Posterior vena cava (tissue), 2 donors: ENCODE measurements at regions not wholly inside any gene's neighbourhood (a gene's known extent, or its start where the extent isn't known, plus 50 kb on each side); places are given as distances from the start of the nearest gene placed in this dataset.

Experiments used
- DNase-seq: peaks from one replicate; pipeline ENCODE4 v3.0.0-alpha.2; 2020; ENCODE audit warnings: low spot score
- intact Hi-C, 2 donors: fragments of 100-400 bp; cut with DNase I; formaldehyde crosslinking; loops; one replicate each; pipeline versions ENCODE4 v1.14.1 to v1.14.2; 2022 to 2023
- donor health status: DM: yes; HTN: yes; CAD: no.
- donor health status: DM: yes; HTN: yes; CAD: no.

DNA sequence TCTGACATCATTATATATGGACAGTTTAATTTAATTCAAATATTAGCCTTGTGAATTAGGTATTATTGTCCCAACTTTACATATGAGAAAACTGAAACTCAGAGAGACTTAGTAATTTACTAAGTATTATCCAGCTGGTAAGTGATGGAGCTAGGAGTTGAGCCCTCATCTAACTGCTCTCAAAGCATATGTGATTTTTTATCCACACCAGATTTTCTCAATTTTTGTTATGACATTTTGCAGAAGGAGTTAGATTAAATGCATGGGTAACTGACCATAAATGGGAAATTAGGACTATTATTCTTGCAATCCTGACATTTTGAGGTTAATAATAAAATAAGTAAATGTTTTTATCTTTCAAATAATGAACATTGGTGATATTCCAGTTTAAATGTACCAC lies 778.3 kb upstream of the SORCS1 start:
- no peak for DNase-seq
- intact Hi-C loops = no loop called here

DNA sequence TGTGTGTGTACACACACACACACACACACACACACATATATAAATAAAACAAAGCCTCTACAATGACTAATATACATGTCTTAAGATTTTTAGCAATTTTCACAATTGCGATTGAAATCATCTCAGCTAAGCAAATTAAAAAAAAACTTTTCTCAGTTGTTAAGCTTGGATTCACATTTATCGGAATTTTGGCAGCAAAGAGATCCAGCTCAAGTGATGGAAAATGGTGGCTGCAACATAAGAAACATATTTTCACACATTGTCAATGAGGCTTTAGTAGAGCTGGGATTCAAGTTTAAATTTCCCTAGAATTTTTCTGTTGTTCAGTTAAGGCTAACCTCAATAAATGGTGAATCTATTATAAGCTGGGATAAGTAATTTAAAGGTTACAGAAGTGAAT lies 768.6 kb upstream of the SORCS1 start:
- intact Hi-C loops = no loop called here
- no peak for DNase-seq

DNA sequence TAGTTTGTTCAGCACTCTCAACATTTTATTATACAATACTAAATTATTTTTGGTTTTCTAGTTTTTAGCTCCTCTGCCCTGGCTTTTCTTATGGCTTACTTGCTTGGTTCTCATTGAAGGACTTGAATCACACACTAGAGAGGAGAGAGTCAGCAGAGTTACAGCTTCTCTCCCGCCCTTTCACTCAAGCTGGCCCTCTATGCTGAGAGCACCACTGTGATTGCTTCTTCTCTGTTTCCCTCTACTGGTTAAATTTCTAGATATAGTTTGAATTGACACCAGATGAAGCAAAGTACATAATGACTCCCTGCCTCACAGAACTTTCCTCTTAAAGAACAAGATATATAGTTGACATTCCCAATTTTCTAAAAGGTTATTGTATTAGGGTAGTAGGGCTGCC lies 767.3 kb upstream of the SORCS1 start:
- no peak for DNase-seq
- intact Hi-C loops = no loop called here

DNA sequence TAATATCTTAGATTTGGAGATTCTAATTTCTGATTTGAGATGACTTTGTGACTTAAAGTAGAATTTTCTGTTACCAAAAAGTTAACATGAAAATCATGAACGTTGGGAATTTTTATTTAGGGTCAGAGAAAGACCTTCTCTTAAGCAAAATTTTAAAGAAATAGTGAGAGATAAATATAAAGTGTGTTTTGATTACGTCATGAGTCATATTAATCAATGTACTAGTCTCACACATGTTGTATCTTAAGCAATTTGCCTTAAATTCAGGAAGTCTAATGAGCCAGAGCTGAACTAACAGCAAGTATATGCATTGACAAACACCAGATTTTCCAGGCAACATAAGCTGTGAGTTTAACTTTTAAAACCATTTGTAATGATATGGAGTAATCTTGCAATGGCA lies 765.5 kb upstream of the SORCS1 start:
- intact Hi-C loops = no loop called here
- no peak for DNase-seq

DNA sequence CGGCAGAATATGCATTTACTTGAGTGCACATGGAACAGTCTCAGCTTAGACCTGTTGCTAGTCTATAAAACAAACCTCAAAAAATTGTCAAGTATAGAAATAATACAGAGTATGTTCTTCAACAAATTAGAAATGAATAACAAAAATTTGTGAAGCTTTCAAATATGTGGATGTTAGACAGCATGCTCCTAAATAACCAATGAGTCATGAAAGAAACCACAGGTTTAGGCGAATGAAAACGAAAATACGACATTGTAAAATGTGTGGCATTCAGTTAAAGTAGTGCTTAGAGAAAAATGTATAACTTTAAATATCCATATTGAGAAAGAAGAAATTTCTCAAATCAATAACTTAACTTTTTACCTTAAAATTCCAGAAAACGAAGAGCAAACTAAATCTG lies 760.0 kb upstream of the SORCS1 start:
- intact Hi-C loops = loop anchor here in 1 of 2 donors (5.0 kb wide), 1 partner anchor 423 kb away; no protein-coding TSS in a partner anchor
- DNase-seq = no peak

DNA sequence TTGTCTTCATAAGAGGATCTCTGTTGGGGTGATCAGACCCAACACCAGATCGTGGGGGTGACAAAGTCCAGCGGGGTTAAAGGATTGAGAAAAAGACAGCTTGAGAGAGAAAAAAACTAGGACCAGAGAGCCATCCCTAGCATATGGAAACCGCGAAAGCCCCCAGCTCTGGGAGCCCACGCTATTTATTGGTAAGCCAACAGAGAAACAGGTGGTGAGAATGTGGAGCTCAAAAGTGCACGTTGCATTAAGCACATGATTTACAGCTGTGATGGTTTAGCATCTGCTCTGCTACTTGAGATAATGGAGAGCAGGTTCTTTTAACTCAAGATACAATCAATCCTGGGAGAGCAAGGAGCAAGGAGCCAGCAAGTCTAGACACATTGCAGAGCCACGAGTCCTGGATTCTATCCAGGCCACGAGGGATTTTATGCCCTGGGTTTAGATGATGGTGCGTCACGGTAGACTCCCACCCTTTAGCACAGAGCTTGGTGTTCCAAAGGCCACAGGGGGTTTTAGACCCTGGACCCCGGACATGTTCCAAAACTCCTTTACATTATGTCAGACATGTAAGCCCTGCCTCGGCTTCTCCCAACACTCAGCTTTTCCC lies 755.2 kb upstream of the SORCS1 start:
- DNase-seq = no peak

DNA sequence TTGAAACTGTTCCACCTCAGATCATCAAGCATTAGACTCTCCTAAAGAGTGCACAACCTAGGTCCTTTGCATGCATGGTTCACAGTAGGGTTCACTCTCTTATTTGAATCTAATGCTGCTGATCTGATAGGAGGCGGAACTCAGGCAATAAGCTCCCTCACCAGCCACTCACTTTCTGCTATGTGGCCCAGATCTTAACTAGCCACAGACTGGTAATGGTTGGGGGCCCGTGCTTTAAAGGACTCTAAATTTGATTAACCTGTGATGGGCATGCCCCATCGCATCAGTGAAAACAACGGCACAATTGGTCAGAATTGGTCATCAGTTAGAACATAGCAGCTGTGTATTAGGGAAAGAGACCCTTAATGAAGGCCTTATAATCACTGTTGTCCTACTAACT lies 753.7 kb upstream of the SORCS1 start:
- DNase-seq = no peak
- intact Hi-C loops = no loop called here

More for the DNA sequence above, 755.2 kb upstream of the SORCS1 start:
- intact Hi-C loops = loop anchor here in 1 of 2 donors (5.0 kb wide), 1 partner anchor 428 kb away; no protein-coding TSS in a partner anchor

DNA sequence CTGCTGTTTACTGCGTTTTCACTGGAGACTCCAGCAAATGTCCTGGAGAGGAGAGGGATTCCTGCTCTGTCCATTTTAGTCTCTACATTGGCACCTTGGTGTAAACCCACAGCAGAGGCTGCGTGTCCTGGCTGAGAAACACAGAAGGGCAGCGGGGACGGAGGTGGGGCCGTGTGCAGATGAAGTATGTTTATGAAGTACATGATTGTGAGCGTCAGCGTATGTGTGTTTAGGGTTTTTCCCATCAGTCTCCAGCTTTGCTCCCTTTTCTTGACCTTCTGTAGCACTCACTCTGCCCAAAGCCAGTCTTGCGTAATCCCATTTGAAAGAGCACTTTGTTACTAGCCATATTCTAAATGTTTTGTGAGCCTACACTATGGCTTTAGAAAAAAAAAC lies 750.7 kb upstream of the SORCS1 start:
- intact Hi-C loops = no loop called here
- DNase-seq = peak; percentile 58

DNA sequence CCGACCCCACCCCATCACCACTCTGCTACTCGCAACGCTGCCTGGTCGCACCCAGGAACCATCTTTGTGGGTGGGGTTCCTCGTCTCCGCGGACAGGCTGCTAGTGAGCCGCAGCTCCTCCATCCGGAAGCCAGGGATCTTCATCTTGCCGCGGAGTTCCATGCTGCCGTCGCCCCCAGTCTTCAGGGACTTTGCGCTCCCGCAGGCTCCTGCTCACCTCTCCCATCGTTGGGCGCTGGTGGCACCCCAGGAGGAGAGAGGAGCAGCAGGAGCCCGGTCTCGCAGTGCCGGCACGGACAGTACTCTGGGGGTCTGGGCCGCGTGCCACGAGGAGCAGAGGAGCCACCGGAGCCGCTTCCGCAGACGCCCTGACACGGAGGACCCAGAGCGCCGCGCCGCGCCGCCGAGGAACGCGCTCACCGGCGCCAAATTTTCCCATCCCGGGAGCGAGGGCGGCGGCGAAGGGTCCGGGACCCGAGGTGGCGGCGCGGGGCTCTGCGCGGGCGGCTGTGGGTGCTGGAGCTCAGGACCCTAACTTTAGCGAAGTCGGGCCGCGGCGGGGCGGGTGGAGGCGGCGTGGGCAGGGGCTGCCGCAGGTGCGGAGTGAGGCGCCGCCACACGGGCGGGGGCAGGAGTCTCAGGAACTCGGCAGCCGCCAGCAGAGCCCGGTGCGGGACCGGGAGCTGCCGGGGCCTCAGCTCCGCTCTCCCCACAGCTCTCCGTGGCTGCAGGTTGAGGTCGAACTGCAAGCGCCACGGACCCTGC lies 750.1 kb upstream of the SORCS1 start:
- peak; percentile 69 for DNase-seq
- intact Hi-C loops = no loop called here

DNA sequence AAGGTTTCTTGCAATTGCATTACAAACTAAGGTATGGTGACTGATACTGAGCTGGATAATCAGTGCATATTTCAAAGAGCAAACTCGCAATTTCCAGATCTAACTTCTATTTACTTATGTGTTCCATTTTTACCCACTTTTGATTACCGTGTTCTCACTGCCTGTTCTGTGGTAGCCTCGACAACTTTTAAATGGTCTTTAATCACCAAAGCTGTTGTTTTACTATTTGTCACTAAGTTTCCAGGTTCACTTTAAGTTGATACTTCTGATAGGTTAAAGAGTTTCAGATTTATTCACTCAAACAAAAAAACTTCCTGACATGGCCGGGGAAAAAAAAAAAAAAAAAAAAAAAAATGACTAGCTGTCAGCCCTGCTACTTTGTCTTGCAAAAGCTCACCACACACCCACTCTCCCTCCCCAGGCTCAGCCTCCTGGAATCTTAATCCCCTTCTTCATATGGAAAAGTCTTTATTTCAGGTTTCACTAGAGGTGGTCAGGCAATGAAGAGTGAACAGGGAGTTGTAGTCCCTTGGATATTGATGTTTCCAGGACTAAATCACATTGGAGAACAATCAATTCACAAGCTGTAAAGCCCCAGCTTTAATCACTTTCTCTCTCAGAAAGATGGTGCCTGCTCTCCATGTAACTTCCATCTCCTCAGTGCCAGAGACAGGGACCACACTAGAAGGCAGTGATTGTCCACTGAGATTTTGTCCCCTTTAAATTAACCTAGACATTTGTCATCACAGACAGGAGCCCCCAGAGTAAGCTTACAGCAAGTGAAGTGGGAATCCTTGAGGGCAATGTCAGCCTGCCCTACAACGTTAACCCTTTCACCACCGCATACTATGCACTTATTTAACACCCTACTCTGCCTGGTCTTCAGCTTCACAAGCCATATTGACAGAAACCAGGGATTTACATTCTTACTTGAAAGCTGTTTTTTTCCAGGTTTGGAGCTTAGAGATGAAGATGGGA lies 749.1 kb upstream of the SORCS1 start:
- intact Hi-C loops = no loop called here

DNA sequence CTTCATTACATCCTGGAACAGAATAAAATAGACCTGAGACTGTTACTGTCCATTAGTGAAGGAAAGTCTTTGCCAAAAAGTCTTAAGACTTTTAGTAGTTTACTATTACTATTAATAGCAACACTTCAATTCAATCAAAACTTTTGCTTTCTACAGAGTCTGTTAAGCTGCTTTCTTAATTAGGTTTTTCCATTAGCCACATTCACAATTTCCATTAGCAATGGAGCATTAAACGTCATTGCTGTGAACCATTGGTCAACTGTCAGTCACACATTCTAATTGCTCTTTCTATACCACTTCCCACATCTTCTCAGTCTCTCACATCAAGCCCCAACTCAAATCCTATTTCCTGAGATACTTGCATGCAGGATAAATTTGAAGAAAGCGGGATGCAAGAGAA lies 736.6 kb upstream of the SORCS1 start:
- no peak for DNase-seq
- intact Hi-C loops = no loop called here

More for the DNA sequence above, 749.1 kb upstream of the SORCS1 start:
- no peak for DNase-seq

DNA sequence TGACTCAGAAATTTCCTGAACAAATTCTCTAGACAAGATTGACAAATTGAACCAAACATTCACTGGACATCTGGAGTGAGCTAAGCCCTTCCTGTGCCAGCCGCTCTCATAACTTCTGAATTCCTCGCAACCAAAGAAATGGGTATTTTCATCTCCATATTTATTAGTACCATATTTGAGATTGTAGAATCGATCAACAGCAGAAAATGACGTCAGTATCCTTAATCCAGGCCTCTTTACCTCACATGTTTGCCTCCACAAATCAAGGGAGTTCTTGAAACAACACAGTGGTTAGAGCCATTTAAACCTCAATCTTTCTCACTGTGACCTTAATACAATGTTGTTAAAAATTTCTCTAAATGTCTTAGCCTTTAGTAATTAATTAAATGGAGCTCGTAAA lies 735.6 kb upstream of the SORCS1 start:
- intact Hi-C loops = no loop called here
- DNase-seq = no peak

DNA sequence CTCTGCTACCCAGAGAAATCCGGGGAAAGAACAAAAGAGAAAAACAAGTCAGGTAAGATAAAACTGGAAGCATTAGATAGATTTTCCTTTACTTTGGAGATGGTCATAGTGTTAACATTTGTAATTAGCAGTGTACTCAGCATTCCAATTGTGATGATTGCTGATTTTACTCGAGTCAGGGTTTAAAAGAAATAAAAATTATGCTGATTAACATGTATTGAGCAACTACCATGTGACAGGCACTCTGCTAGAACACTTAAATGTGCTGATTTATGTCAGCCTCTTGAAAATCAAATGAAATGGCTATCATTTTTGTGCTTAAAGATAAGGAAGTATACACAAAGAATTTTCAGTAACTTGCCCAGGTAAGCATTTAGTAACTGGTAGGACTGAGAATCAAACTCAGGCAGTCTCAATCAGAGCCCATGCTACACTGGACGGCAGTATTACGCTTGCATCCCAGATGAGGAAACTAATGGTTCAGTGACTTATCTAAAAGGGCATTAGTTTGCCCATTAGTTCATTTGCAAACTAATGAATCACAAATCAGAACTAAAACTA lies 735.1 kb upstream of the SORCS1 start:
- intact Hi-C loops = no loop called here
- DNase-seq = no peak

DNA sequence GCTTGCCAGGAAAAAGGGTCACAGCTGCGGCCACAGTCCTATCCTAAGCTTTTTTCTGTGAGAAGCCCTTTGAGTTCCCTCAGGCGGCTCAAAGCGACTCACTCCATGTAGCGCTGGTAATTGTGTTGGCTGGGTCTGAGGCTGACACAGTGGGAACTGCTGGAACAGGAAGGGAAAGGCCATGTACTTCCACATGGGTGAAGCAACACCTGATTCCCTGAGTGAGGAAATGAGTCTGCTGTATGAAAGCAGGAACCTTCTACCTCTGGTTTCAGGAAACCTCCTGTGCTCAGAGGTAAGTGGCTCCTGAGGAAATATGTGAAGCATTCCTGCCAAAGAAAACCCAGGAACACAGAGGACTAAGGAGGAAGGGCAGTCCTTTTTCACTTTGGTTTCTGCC lies 734.6 kb upstream of the SORCS1 start:
- intact Hi-C loops = no loop called here

DNA sequence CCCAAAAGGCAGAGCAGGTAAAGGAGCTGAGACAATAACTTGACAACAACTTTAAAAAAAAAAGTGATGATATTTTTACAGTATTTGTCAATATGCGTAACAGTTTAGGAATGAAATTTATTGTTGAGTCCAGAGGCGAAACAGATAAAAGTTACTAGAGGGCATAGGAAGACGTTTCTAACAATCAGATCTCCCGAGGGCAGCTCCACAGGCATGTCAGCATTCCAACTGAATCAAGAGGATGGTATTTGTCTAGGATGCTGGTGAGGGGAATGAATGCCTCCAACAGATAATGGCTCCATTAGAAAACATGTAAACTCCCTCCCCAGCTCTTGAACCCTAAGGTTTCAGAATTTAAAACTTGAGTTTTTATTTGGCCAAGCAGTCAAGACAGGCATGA lies 733.9 kb upstream of the SORCS1 start:
- intact Hi-C loops = no loop called here
- DNase-seq = no peak

More for the DNA sequence above, 734.6 kb upstream of the SORCS1 start:
- DNase-seq = no peak

DNA sequence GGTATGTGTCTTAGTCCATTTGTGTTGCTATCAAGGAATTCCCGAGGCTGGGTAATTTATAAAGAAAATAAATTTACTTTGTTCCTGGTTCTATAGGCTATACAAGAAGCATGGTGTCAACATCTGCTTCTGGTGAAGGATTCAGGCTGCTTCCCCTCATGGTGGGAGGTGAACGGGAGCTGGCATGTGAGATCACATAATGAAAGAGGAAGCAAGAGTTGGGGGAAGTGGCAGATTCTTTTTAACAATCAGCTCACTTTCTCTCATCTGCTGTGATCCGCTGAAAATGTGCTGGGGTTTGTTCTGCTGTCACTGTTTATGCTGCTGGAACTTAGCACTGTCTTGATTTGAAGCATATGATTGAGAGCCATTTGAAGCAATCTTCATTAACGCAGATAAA lies 730.0 kb upstream of the SORCS1 start:
- no peak for DNase-seq
- intact Hi-C loops = loop anchor here in 1 of 2 donors (2.0 kb wide), 1 partner anchor 48 kb away; no protein-coding TSS in a partner anchor

DNA sequence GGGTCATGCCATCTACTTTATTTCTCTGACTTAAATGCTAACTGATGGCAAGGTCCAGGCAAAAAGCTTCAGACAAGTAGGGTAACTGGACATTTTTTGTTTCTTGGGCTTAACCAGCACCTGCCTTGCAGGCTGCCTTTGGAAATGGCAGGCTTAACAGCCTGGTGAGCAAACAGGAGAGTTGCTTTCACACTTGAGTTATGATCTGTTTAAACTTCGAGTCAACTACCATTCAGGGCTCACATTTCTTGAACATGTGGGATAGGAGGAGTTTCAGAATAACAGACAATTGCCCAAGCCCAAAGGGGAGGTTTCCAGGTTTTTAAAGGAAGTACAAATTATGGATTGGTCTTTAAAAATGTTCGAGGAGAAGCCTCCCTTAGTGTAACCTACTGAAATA lies 724.6 kb upstream of the SORCS1 start:
- no peak for DNase-seq
- intact Hi-C loops = no loop called here

DNA sequence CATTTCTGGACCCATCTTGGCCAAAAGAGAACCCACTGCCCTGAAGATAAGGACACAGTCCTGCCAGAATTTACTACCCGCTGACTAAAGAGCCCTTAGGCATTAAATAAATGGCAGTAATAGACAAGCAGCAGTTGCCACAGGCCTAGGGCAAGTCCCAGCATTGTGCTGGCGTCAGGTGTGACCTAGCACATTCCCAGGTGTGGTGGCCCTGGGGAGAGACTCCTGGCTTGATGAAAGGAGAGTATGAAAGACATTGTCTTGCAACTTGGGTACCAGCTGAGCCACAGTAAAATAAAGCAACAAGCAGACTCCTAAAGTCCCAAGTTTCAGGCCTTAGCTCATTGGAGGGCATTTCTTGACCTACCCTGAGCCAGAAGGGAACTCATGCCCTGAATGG lies 715.7 kb upstream of the SORCS1 start:
- intact Hi-C loops = no loop called here

DNA sequence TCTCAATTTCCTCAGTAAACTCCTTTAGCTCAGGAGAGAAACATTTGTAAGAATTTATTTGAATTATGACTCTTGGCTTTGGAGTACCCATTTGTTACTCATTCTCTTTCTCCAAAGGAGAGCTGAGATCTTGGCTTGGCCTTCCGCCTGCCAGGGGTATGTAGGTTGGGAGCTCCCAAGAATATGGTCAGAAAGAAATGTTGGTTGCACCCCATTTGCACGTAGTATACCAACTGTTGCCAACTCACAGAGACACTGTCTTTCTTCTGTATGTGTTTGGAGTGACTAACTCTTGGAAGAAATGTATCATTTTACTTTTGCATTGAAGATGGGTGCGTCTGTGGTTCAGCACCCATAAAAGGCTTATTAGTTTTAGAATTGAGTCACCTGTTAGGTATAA lies 708.5 kb upstream of the SORCS1 start:
- intact Hi-C loops = no loop called here
- DNase-seq = no peak

More for the DNA sequence above, 715.7 kb upstream of the SORCS1 start:
- no peak for DNase-seq

DNA sequence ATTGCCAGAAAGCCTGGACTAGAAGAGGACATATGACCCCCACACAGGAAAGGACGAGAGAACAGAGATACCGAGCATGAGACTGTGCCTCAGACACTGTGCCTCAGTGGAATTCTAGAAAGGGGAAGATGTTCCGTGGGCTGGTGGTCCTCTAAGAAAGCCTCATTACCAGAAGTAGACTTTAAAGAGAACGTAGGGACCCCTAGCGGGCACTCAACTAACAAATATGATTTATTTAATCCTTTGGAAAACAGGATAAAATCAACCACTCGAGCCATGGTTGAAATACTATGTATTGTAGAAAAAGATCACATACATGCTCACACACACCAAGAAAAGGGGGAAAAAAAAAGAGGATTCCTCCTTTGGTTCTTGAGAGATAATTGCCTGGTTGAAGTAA lies 701.2 kb upstream of the SORCS1 start:
- intact Hi-C loops = no loop called here
- no peak for DNase-seq
